ENCODE measurements at regions not wholly inside any gene's neighbourhood (a gene's known extent, or its start where the extent isn't known, plus 50 kb on each side); places are given as distances from the start of the nearest gene placed in this dataset.

DNA sequence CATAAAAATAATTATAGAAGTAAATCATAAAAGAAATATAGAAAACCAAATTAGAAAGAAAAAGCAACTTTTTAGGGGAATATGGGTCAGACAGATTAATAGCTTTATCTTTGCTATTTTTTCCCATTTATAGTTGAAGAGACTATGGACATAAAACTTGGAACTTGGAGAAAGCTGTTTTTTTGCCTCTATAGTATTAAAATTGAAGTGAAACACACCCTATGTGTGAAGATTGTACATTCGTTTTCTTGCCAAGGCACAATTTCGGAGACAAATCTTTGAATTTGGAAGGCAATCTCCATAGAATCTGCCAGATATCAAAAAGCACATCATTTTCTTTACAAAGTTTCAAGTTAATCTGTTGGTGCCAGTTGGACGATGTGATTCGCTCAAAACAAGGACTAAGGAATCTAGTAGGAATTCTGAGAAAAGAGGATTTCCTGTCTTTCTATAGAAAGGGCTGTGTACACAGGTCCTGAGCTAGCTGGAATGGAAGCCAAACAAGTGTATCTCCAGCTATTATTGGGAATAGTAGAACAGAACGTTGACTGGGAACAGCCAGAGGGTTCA, 156.3 kb downstream of the SLC7A11 start:
- in situ Hi-C loops (cut with MboI; ENCODE audit: low sequenced_read_pairs) = no loop called here

DNA sequence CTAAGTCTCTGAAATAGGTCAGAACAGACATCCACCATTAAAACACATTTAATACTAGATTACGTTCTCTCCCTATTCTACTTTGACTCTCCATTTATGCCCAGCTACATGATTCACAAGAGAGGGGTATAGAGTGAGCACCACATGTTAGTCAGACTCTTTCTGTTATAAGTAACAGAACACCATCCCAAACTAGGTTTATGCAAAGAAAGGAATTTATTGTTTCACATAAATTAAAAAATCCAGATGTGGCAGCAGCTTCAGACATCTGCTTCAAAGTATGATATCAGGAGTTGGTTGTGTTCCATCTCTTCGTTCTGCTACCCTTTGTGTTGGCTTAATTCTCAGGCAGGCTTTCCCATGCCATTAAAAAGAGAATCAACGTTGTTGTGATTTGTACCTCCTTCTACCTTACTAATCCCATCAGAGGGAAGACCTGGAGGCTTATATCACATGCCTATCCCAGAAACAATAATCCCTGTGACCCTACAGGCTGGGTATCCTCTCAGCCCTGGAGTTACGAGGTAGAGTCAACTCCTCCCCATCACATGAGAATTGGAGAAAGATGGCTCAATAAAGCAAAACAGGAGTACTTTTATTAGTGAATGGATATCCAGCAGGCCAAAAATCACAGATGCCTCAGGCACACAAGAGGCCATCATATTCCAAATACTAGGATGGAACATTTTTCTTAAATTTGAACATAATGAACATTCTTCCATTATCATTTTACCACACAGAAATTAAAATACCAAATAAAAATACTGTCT, 163.2 kb downstream of the SLC7A11 start:
- in situ Hi-C loops (cut with MboI; ENCODE audit: low sequenced_read_pairs) = no loop called here

DNA sequence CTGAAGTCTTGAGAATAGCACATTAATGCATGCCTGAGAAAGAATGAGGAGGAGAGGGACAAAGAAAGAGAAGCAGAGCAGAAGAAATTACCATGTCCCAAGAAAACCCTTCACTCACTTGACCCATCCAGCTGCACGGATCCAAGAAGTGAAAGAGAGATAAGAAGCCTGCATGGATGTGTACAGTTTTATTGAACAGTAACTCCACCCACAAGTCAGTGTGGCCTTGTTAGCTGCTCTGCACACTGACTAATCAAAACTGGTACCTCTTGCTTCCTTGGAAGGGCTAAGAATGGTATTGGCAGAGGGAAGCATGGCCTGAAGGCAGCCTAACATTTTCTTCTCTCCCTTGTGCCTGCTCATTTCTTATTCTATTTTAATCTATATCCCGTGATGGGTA, 163.9 kb downstream of the SLC7A11 start:
- in situ Hi-C loops (cut with MboI; ENCODE audit: low sequenced_read_pairs) = no loop called here

DNA sequence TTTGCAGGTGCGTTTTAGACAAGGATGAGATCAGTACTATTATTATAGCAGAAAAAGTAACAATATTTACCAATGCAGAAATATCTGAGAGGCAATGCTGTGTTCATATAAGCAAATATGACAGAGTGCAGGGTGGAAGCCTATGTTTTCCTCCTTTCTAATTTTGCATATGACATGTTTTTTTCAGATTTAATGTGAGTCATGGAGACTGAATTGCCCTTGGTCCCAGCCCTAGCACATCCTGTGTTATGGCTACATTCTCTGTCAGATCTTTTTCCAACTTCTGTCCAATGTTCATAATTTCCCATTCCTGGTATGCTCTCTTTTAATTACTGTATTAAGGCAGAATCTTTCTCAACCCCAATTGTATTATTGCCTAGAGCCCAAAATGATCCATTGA, 165.6 kb downstream of the SLC7A11 start:
- in situ Hi-C loops (cut with MboI; ENCODE audit: low sequenced_read_pairs) = no loop called here

DNA sequence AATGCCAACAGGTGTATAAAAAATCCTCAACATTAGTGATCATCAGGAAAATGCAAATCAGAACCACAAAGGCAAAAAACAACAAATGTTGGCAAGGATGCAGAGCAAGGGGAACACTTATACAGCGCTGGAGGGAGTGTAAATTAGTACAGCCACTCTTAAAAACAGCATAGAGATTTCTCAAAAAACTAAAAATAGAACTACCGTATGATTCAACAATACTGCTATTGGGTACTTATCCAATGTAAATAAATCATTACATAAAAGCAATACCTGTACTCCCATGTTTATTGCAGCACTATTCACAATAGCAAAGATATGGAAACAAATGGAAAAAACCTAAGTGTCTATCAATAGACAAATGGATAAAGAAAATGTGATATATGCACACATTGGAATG, 171.3 kb downstream of the SLC7A11 start:
- in situ Hi-C loops (cut with MboI; ENCODE audit: low sequenced_read_pairs) = no loop called here

DNA sequence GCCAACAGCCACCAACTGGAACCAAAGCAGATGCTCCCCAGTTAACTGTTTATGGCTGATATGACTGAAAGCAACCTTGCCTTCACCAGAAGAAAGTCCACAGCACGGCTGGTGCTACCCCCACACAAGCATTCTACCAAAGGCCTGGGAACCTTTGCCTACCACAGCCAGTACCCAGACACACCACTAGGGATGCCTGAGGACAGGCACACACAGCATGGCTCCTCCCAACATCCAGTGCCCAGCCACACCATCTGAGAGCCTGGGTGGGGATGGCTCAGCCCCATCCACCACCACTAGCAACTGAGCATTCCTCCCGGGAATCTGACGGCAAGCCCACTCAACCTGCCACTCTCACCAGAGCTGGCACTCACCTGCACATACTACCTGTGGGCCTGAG, 178.6 kb downstream of the SLC7A11 start:
- in situ Hi-C loops (cut with MboI; ENCODE audit: low sequenced_read_pairs) = no loop called here

DNA sequence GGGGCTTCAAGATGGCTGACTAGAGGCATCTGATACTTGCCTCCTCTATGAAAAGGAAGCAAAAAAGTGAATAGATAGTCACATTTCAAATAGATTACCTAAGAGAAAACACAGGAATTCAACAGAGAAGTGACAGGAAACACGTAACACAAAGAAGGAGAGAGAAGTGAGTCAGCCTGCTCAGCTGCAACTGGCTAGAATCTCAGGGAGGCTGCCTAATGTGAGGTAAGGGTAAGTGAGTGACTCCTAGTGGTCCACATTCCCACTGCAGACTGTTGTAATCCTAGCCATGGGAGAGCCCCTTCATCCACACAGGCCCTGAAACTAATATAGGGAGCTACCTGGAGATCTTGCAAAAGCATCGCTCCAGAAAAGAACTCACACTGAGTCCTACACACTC, 179.2 kb downstream of the SLC7A11 start:
- in situ Hi-C loops (cut with MboI; ENCODE audit: low sequenced_read_pairs) = no loop called here

DNA sequence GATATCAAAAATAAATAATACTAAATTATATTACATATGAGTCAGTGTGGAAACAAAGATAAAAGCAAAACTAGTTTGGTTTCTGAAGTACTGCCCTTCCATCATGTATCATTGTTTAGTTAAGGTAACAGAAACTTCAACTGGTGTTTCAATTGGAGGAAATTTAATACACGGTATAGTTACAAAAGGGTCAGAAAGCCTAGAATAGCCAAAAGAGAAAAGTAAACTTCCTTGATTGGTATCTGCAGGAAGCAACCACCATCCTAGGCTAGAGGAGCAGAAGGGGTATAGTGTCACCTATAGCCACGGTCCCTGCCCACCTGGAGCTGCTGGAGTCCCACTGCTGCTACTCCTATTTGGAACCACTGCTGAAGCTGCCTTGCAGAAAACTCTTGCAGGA, 185.6 kb downstream of the SLC7A11 start:
- in situ Hi-C loops (cut with MboI; ENCODE audit: low sequenced_read_pairs) = no loop called here

DNA sequence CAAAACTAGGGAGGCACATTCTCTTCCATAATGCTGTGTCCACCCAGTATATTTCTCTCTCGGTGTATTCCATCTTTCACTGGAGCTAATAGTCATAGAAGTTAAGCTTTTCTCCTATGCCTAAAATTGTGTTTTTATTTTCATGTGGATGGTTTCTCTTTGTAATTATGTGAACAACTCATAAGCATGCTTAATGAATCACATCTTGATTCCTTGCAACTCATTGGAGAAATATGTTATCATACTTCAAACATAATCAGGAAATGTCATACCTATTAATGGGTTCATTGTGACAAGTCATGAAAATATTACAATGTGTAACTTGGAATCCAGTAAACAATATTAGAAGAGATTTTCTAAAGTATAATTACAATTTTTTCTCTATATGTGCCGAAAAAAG, 186.3 kb downstream of the SLC7A11 start:
- in situ Hi-C loops (cut with MboI; ENCODE audit: low sequenced_read_pairs) = no loop called here

DNA sequence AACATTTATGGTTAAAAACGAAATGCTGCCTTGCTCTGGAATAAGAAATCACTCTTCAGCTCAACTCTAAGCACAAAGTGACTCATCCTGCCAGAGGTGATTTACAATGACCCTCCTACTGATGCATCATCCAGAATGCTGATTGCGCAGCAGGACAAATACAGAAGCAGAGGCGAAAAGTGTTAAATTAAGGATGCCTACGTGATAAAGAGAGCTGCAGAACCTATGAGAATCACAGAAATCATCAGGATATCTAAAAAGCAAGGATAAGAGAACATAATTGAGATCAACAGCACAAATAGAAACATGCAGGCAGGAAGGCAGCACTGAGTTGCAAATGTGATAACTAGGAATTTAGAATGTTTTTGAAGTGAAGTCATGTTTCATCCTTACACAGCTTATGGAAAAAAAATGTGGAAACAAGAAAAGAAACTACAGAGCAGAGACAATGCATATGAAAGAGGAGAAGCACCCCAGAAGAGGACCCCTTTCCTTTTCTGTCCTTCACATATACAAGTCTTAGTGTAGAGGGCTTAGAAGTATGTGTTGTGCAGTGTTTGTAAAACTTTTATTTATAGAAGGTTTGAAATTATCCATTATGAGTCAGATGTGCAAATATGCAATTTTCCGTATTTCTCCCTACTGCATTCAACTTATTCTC, 188.4 kb downstream of the SLC7A11 start:
- in situ Hi-C loops (cut with MboI; ENCODE audit: low sequenced_read_pairs) = no loop called here

DNA sequence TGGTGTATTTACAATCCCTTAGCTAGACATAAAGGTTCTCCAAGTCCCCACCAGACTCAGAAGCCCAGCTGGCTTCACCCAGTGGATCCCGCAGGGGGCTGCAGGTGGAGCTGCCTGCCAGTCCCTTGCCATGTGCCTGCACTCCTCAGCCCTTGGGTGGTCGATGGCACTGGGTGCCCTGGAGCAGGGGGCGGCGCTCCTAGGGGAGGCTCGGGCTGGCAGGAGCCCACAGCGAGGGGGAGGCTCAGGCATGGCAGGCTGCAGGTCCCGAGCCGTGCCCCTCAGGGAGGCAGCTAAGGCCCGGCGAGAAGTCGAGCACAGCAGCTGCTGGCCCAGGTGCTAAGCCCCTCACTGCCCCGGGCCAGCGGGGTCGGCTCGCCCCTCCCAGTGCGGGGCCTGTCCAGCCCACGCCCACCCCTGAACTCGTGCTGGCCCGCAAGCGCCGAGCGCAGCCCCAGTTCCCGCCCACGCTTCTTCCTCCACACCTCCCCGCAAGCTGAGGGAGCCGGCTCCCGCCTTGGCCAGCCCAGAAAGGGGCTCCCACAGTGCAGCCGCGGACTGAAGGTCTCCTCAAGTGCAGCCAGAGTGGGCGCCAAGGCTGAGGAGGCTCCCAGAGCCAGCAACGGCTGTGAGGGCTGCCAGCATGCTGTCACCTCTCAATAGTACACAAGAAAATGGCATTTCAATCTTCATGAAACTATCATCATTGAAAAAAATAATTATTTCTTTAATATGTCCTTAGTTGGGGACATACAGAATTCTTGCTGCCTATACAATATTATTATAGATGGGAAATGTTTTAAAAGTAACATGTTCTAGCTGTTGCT, 189.1 kb downstream of the SLC7A11 start:
- in situ Hi-C loops (cut with MboI; ENCODE audit: low sequenced_read_pairs) = no loop called here

DNA sequence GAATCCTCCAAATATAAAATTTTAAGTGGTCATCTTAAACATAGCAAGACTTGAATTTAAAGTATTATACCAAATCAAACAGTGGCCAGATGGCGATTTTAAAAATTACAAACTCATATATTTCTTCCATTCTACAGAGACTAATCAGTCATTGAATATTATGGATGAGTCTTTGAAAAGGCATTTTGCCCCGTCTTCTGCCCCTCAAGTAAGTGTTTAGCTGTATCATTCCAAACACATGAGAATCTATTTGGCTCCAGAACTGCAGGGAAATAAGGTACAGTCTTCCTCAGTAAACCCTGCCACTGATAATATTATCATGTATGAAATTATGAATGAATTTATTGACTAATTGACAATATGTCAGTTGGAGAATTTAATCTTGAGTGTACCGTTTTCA, 191.0 kb downstream of the SLC7A11 start:
- in situ Hi-C loops (cut with MboI; ENCODE audit: low sequenced_read_pairs) = no loop called here

DNA sequence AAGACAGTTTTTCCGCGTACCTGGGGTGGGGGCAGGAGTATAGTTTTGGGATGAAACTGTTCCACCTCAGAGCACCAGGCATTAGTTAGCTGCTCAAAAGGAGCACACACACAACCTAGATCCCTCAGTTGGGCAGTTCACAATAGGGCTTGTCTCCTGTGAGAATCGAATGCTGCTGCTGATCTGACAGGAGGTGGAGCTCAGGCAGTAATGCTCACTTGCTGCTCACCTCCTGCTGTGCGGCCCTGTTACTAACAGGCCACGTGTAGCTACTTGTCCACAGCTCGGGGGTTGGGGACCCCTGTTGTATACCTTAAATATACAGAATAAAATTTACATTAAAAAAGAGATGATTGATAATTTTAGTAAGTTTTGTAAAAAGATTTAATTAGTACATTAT, 191.5 kb downstream of the SLC7A11 start:
- in situ Hi-C loops (cut with MboI; ENCODE audit: low sequenced_read_pairs) = no loop called here

DNA sequence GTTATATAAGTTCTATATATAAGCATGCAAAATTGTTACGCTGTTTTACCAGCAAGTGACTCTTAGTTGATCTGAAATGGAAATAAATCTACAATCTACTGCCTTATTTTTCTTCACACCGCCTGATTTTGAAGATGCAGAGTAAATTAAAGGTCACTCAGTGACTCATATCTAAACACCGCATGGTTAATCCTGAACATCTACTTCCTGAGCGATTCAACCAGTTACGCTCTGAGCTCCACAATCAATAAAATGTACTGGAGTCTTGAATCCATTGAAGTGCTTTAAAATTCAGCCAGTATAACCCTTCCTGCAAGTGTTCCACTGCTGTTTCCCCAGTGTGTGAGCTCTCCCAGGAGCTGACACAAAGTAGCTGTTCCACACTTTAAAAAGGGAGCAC, 192.8 kb downstream of the SLC7A11 start:
- in situ Hi-C loops (cut with MboI; ENCODE audit: low sequenced_read_pairs) = loop anchor here (25.0 kb wide), 2 partner anchors 463 to 638 kb away; no protein-coding TSS in a partner anchor

DNA sequence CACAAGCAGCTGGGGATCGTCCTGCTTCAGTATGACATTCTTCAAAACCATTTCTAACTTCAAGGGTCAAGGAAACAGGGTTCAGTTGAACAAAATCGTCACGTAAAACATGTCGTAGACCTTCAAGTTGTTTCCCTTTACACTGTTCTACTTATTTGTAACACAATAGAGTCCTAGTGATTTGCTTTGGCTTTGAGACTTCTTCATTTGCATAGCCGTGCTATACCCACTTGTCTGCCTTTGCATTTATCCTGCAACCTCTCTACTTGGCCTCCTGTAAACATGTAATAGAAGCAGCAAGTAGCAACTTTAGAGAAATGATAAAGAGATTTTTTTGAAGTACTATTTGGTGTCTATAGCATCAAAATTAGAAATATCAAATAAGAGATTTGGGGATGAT, 194.9 kb downstream of the SLC7A11 start:
- in situ Hi-C loops (cut with MboI; ENCODE audit: low sequenced_read_pairs) = loop anchor here (25.0 kb wide), 2 partner anchors 465 to 640 kb away; no protein-coding TSS in a partner anchor

DNA sequence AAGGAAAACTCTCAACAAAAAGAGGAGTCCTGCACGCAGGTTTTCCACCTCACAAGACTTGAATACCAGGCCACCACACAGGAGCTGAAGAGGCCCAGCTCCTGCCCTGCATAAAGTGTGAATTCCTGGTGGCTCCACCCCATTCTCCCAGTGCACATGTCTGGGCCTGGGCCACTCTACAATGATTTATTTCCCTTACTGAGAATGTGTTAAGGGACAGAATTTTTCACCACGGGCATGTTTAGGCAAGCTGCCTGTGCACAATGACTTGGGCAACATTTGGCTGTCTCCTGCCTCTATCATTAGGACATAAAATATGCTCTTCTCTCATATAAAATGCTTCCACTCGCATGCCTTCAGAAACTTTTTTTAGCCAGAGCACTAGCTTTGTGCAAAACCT, 197.1 kb downstream of the SLC7A11 start:
- in situ Hi-C loops (cut with MboI; ENCODE audit: low sequenced_read_pairs) = loop anchor here (25.0 kb wide), 2 partner anchors 467 to 642 kb away; no protein-coding TSS in a partner anchor

DNA sequence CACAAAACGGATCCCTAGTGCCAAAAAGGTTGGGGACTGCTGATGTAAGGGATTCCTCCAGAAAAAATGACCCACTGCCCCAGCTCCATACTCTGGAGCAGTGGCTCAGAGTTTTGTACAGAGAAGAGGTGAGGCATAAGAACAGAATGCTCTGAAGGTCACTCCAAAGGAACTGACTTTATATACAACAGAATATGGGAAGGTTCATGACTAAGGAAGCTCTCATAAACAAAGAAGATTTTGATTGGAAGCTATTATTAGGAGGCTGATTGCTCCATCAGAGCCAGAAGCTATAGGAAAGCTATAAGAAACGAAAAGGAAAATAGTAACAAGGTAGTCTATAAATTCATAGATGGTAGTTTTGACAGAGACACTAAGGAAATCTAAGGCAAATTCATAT, 203.1 kb downstream of the SLC7A11 start:
- in situ Hi-C loops (cut with MboI; ENCODE audit: low sequenced_read_pairs) = loop anchor here (25.0 kb wide), 2 partner anchors 473 to 648 kb away; no protein-coding TSS in a partner anchor

DNA sequence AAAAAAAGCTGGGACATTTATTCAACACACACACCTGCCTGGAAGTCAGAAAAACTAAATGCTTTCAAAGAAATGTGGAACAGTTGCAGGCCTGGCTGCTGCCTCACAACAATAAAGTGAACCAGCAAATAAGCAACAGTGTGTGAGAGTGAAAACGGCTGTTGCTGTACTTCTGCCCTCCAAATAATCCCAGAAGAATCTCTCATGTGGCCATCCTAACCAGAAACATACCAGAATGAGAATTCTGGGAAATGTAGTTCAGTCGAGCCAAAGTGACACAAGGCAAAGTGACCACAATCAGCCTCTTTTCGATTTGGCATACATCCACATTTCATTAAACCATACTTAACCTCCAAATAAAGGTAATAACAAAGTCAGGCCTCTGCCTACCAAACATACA, 204.5 kb downstream of the SLC7A11 start:
- in situ Hi-C loops (cut with MboI; ENCODE audit: low sequenced_read_pairs) = loop anchor here (25.0 kb wide), 2 partner anchors 475 to 650 kb away; no protein-coding TSS in a partner anchor

DNA sequence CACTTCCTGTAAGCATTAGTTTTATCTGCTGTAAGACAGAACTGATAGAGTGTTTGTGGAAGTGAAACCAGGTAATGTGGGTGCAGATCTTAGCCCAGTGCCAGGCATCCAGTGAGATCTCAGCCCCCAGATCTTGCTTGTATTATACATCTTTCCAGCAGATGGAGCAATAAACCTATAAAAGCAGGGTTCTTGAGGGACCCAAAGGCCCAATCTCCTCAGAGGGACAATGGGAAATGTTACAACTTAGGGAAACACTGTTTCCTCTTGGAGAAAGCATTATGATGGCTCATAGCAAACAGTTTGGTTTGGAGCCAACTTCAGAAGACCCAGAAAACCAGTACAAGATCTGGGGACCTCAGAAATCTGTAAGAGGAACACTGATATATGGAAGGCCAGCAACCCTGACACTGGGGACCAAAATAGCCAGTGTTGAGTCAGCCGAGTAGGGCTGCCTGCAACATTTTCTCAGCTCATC, 206.3 kb downstream of the SLC7A11 start:
- in situ Hi-C loops (cut with MboI; ENCODE audit: low sequenced_read_pairs) = loop anchor here (25.0 kb wide), 2 partner anchors 476 to 651 kb away; no protein-coding TSS in a partner anchor

DNA sequence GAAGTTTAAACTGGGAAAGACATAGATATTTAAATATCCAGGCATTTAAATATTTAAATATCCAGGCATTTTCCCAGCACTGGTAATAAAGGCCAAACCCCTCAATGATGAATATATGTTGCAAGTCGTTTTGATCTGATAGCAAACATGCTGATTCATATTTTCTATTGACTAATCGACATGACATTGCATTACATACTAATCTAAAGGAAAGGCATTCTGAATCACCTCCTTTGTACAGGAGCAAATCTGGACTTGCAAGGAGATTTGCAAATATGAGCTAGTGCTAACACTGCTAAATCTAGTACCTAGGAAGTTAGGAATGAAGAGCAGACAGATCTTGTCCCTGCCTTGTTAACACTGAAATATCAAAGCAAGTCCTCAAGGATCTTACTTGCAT, 207.3 kb downstream of the SLC7A11 start:
- in situ Hi-C loops (cut with MboI; ENCODE audit: low sequenced_read_pairs) = loop anchor here (25.0 kb wide), 2 partner anchors 477 to 652 kb away; no protein-coding TSS in a partner anchor

DNA sequence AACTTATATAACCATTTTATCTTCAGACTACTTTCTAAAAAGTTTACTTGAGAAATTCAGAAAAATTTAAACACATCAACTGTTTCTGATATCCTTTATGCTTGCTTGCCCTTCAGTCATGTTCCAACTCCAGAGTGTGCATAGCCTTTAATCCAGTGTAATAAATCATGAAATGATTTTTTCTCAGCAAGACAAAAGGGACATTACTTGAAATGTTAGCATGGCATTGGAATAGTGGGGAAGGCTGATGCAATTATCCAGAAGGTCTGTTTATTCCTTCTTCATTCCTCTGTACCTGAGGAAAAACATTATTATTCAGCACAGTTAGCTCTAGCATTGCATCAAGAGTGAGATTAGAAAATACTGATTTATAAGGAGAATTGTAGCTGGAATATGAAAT, 209.9 kb downstream of the SLC7A11 start:
- in situ Hi-C loops (cut with MboI; ENCODE audit: low sequenced_read_pairs) = loop anchor here (25.0 kb wide), 2 partner anchors 480 to 655 kb away; no protein-coding TSS in a partner anchor

All from HL-60/S4 treated with retinoic acid at 250 ng/mL for 4 days and 3 days (cell line).